CD14-positive monocyte (primary cell): ENCODE measurements at regions not wholly inside any gene's neighbourhood (a gene's known extent, or its start where the extent isn't known, plus 50 kb on each side); places are given as distances from the start of the nearest gene placed in this dataset.

Source experiments
- DNase-seq, 3 donors: peaks; one replicate each; pipeline ENCODE4 v3.0.0-alpha.2; 2011 to 2022
- H2AFZ ChIP-seq: 2 replicates; pipeline ENCODE4 v1.6.0; 2012; ENCODE audit warnings: mild to moderate bottlenecking, low read depth, low read length, inconsistent platforms; ENCODE audit not compliant: insufficient read depth, poor library complexity, severe bottlenecking
- H3K27ac ChIP-seq, 2 donors: 1 replicate in 1 of 2; 2 replicates in 1 of 2; pipeline ENCODE4 v1.5.1; 2012 to 2013; ENCODE audit warnings: low read length in 2 of 2, control low read depth in 1 of 2, inconsistent platforms in 1 of 2, low read depth in 1 of 2, mild to moderate bottlenecking in 1 of 2
- H3K27me3 ChIP-seq, 2 donors: one replicate each; pipeline versions ENCODE4 v1.6.0 to v1.6.1; 2011 to 2013; ENCODE audit warnings: low read length in 2 of 2; ENCODE audit not compliant: control insufficient read depth in 2 of 2, insufficient read depth in 2 of 2
- H3K36me3 ChIP-seq, 2 donors: replicated peaks in 1 of 2; 1 replicate in 1 of 2; 2 replicates in 1 of 2; pipeline versions ENCODE4 v1.5.1 to v1.6.1; 2012 to 2013; ENCODE audit warnings: low read length in 2 of 2, control low read depth in 1 of 2, inconsistent platforms in 1 of 2, mild to moderate bottlenecking in 1 of 2; ENCODE audit not compliant: insufficient read depth in 2 of 2, control insufficient read depth in 1 of 2
- H3K4me1 ChIP-seq, 2 donors: 1 replicate in 1 of 2; 2 replicates in 1 of 2; pipeline versions ENCODE4 v1.5.1 to v1.6.1; 2012 to 2013; ENCODE audit warnings: low read length in 2 of 2, control low read depth in 1 of 2, inconsistent platforms in 1 of 2, mild to moderate bottlenecking in 1 of 2, moderate library complexity in 1 of 2; ENCODE audit not compliant: insufficient read depth in 2 of 2, control insufficient read depth in 1 of 2
- H3K4me2 ChIP-seq: replicated peaks from 2 replicates; pipeline ENCODE3; 2012; ENCODE audit warnings: low read length, moderate library complexity, mild to moderate bottlenecking; ENCODE audit not compliant: poor library complexity, severe bottlenecking; ENCODE audit errors: extremely low read depth
- H3K4me3 ChIP-seq, 3 experiments: fragments of 200-600 bp in 1 of 3; sonication (generic) in 1 of 3; replicated peaks in 1 of 3; 1 replicate in 2 of 3; 2 replicates in 1 of 3; pipeline ENCODE4 v1.5.1; 2011 to 2013; ENCODE audit warnings: low read length in 3 of 3, mild to moderate bottlenecking in 3 of 3, control low read depth in 2 of 3, low read depth in 2 of 3, inconsistent platforms in 1 of 3, moderate library complexity in 1 of 3
- H3K79me2 ChIP-seq: 2 replicates; pipeline ENCODE4 v1.6.0; 2012; ENCODE audit warnings: mild to moderate bottlenecking, control low read depth, inconsistent platforms, low read length, moderate library complexity; ENCODE audit not compliant: insufficient read depth
- H3K9ac ChIP-seq: 2 replicates; pipeline ENCODE4 v1.6.0; 2017; ENCODE audit warnings: low read length, mild to moderate bottlenecking; ENCODE audit not compliant: insufficient read depth, poor library complexity, severe bottlenecking
- H3K9me3 ChIP-seq, 2 donors: replicated peaks in 1 of 2; 1 replicate in 1 of 2; 2 replicates in 1 of 2; pipeline versions ENCODE4 v1.5.1 to v1.6.1; 2012 to 2013; ENCODE audit warnings: low read length in 2 of 2, control low read depth in 1 of 2; ENCODE audit not compliant: control insufficient read depth in 1 of 2, insufficient read depth in 1 of 2
- H4K20me1 ChIP-seq: 2 replicates; pipeline ENCODE4 v1.6.0; 2012; ENCODE audit warnings: mild to moderate bottlenecking, low read length, control low read depth, moderate library complexity; ENCODE audit not compliant: insufficient read depth
- H3K27ac Mint-ChIP-seq, 7 donors: one replicate each; pipeline ENCODE4 v1.8.0; 2020; ENCODE audit warnings: mild to moderate bottlenecking in 7 of 7, mixed read lengths in 7 of 7, moderate library complexity in 6 of 7, inconsistent platforms in 2 of 7
- H3K27me3 Mint-ChIP-seq, 3 donors: one replicate each; pipeline ENCODE4 v1.8.0; 2021 to 2022; ENCODE audit warnings: low read depth in 3 of 3, mild to moderate bottlenecking in 3 of 3, mixed read lengths in 3 of 3, moderate library complexity in 3 of 3, inconsistent platforms in 1 of 3
- H3K36me3 Mint-ChIP-seq, 2 donors: one replicate each; pipeline ENCODE4 v1.8.0; 2020; ENCODE audit warnings: mixed read lengths in 2 of 2, inconsistent platforms in 1 of 2, mild to moderate bottlenecking in 1 of 2
- H3K4me1 Mint-ChIP-seq: one replicate; pipeline ENCODE4 v1.8.0; 2020; ENCODE audit warnings: mild to moderate bottlenecking, mixed read lengths
- H3K4me3 Mint-ChIP-seq, 2 donors: one replicate each; pipeline ENCODE4 v1.8.0; 2020; ENCODE audit warnings: mild to moderate bottlenecking in 2 of 2, mixed read lengths in 2 of 2, moderate library complexity in 1 of 2
- H3K9me3 Mint-ChIP-seq, 7 donors: one replicate each; pipeline ENCODE4 v1.8.0; 2020 to 2022; ENCODE audit warnings: mixed read lengths in 7 of 7, mild to moderate bottlenecking in 6 of 7, moderate library complexity in 6 of 7, inconsistent platforms in 2 of 7
- CTCF ChIP-seq: fragments of 200-600 bp; IDR thresholded peaks from one replicate; pipeline ENCODE4 v1.8.0; 2022; ENCODE audit warnings: antibody characterized with exemption, mild to moderate bottlenecking
- WGBS: methylation state at CpG from one replicate; pipeline ENCODE4 v1.1.5; 2013; ENCODE audit warnings: missing lambda C conversion rate; ENCODE audit not compliant: insufficient coverage; 5-methylcytosine and 5-hydroxymethylcytosine counted together
- intact Hi-C, 2 donors: fragments of 100-400 bp; cut with micrococcal nuclease; formaldehyde crosslinking; loops; one replicate each; pipeline versions ENCODE4 v1.15.0 to v1.15.1; 2023

DNA sequence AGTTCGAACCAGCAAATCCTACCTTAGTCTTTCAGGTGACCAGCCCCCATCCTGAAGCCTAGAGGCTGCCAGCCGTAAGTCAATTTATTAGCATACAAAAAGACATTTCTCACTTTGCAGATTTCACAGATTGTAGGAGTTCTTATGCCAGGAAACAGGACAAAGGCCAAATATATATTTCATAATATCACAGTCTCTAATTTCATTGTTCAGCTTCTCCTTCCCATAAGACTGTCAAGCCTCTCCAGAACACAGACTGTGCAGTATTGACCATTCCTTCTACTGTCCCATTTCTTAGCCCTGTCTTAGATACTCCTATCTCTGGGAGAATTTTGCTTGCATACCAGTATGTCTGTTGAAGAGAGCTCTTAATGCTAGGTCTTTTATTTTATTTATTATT lies 89.2 kb upstream of the RESF1 start:
- no peak for TF ChIP-seq CTCF
- Mint-ChIP-seq H3K4me1 (peaks cover 20% of the 10 kb centered on the region), H3K27me3 (no peaks in the 10 kb centered on the region), H3K4me3 (no peak overlapping the region), H3K27ac (peak overlapping the region in 1 of 7 donors; percentile 42), H3K36me3 (peaks cover 12 to 17% of the 10 kb centered on the region in 2 donors), H3K9me3 (peaks cover 21 to 46% (median 30%) of the 10 kb centered on the region in 7 donors)
- no peak overlapping the region for H3K4me3 ChIP-seq
- DNase-seq: no peak
- H4K20me1 ChIP-seq: no peaks in the 10 kb centered on the region
- H3K4me1 ChIP-seq: peaks cover 4 to 5% of the 10 kb centered on the region in 2 donors
- H3K9me3 ChIP-seq: peaks cover 6 to 32% of the 10 kb centered on the region in 2 donors
- no peak overlapping the region for H3K27ac ChIP-seq
- H3K27me3 ChIP-seq: no peaks in the 10 kb centered on the region
- H2AFZ ChIP-seq: no peak overlapping the region
- no peak overlapping the region for H3K9ac ChIP-seq
- no peaks in the 10 kb centered on the region for H3K79me2 ChIP-seq
- WGBS: no CpG with 5 or more reads among the region's 2 CpGs
- no peaks in the 10 kb centered on the region for H3K36me3 ChIP-seq
- intact Hi-C loops: no loop called here
- no peak overlapping the region for H3K4me2 ChIP-seq

GRCh38 chr12:31868965-31869364 lies 90.2 kb upstream of the RESF1 start:
- Mint-ChIP-seq H3K36me3 (peaks cover 11 to 12% of the 10 kb centered on the region in 2 donors), H3K27me3 (no peaks in the 10 kb centered on the region), H3K4me3 (no peak overlapping the region), H3K9me3 (peaks cover 17 to 53% (median 28%) of the 10 kb centered on the region in 7 donors), H3K27ac (no peak overlapping the region), H3K4me1 (peaks cover 11% of the 10 kb centered on the region)
- Histone ChIP-seq H4K20me1 (no peaks in the 10 kb centered on the region), H3K9me3 (peaks cover 6 to 33% of the 10 kb centered on the region in 2 donors), H3K36me3 (no peaks in the 10 kb centered on the region), H3K27ac (no peak overlapping the region), H3K4me2 (no peak overlapping the region), H3K4me3 (no peak overlapping the region), H3K4me1 (no peaks in the 10 kb centered on the region), H2AFZ (no peak overlapping the region), H3K79me2 (no peaks in the 10 kb centered on the region), H3K27me3 (no peaks in the 10 kb centered on the region), H3K9ac (no peak overlapping the region)
- no peak for TF ChIP-seq CTCF
- intact Hi-C loops: no loop called here
- DNase-seq: no peak
- no CpG with 5 or more reads among the region's 2 CpGs for WGBS
